HUES48 (cell line): ENCODE measurements at regions not wholly inside any gene's neighbourhood (a gene's known extent, or its start where the extent isn't known, plus 50 kb on each side); places are given as distances from the start of the nearest gene placed in this dataset.

Experiments
- H3K27ac ChIP-seq: one replicate; pipeline ENCODE4 v1.7.0; 2013; ENCODE audit warnings: low read depth, low read length, inconsistent platforms
- H3K27me3 ChIP-seq: 2 replicates; pipeline ENCODE4 v1.6.1; 2013; ENCODE audit warnings: mild to moderate bottlenecking, low read length; ENCODE audit not compliant: control insufficient read depth, insufficient read depth
- H3K36me3 ChIP-seq: 2 replicates; pipeline ENCODE4 v1.6.1; 2013; ENCODE audit warnings: low read length; ENCODE audit not compliant: control insufficient read depth, insufficient read depth
- H3K4me1 ChIP-seq: 2 replicates; pipeline ENCODE4 v1.6.1; 2013; ENCODE audit warnings: mild to moderate bottlenecking, low read length; ENCODE audit not compliant: control insufficient read depth, insufficient read depth
- H3K4me3 ChIP-seq: 2 replicates; pipeline ENCODE4 v1.5.1; 2013; ENCODE audit warnings: mild to moderate bottlenecking, low read depth, low read length
- H3K9ac ChIP-seq: 2 replicates; pipeline ENCODE4 v1.6.1; 2013; ENCODE audit warnings: mild to moderate bottlenecking, low read depth, low read length, moderate library complexity
- H3K9me3 ChIP-seq: 2 replicates; pipeline ENCODE4 v1.6.1; 2013; ENCODE audit warnings: low read length; ENCODE audit not compliant: control insufficient read depth, insufficient read depth

- H3K4me3 ChIP-seq = no peak overlapping the region
- no peak overlapping the region for H3K27ac ChIP-seq
- H3K9ac ChIP-seq = no peak overlapping the region
- no peaks in the 10 kb centered on the region for H3K36me3 ChIP-seq
- no peaks in the 10 kb centered on the region for H3K9me3 ChIP-seq
- no peaks in the 10 kb centered on the region; the same call in 1 of the 2 replicates for H3K4me1 ChIP-seq
- H3K27me3 ChIP-seq = no peaks in the 10 kb centered on the region
Measured at GRCh38 chr18:35770376-35771014, 189.0 kb downstream of the GALNT1 start.

DNA sequence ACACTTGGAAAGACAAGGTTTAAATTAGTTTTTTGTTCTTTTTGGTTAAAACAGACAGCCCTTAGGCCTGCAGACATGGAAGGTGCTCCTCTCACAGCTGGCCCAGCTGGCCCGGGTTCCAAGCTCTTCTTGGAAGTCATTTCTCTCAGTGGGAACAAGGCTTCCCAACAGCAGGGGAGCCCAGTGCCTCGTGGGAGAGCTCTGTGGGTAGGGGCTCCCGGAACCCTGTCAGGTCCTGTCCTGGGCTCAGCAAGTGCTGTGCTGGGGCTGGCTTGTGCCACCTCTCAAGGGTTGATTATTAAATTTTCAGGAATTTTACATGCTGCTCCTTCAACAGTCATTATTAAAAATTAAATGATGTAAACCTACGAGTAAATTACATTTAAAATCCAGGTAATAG is 189.6 kb downstream of the GALNT1 start:
- Histone ChIP-seq H3K4me3 (no peak overlapping the region), H3K9ac (no peak overlapping the region), H3K9me3 (no peaks in the 10 kb centered on the region), H3K36me3 (no peaks in the 10 kb centered on the region), H3K27ac (no peak overlapping the region), H3K4me1 (no peaks in the 10 kb centered on the region; the same call in 1 of the 2 replicates), H3K27me3 (no peaks in the 10 kb centered on the region)

- H3K9me3 ChIP-seq = no peaks in the 10 kb centered on the region
Measured at GRCh38 chr18:35775887-35776286, 194.3 kb downstream of the GALNT1 start.

DNA sequence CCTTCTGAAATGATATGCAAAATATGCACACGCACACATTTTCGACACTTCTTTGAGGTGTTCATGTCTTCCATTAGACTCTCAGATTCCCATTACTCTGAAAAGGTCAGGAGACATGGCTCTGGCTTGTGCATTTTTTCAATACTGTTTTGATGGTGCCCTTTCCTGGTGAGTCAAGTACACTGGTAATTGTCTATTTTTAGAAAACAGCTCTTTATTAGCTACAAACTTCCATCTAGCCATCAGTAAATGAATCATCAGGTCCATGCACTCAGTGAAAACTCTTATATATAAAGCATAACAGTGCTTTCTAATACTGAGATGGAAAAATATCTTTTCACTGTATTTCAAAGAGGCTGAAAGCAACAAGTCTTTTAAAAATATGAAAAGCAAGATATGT is 194.9 kb downstream of the GALNT1 start:
- Histone ChIP-seq H3K4me3 (no peak overlapping the region), H3K4me1 (no peaks in the 10 kb centered on the region), H3K9me3 (no peaks in the 10 kb centered on the region), H3K36me3 (no peaks in the 10 kb centered on the region), H3K9ac (no peak overlapping the region), H3K27ac (no peak overlapping the region), H3K27me3 (no peaks in the 10 kb centered on the region)

More at GRCh38 chr18:35775887-35776286, 194.3 kb downstream of the GALNT1 start:
- no peak overlapping the region for H3K9ac ChIP-seq
- no peaks in the 10 kb centered on the region; the same call in 1 of the 2 replicates for H3K4me1 ChIP-seq
- H3K36me3 ChIP-seq = no peaks in the 10 kb centered on the region
- no peak overlapping the region for H3K27ac ChIP-seq
- H3K4me3 ChIP-seq = no peak overlapping the region
- H3K27me3 ChIP-seq = no peaks in the 10 kb centered on the region

DNA sequence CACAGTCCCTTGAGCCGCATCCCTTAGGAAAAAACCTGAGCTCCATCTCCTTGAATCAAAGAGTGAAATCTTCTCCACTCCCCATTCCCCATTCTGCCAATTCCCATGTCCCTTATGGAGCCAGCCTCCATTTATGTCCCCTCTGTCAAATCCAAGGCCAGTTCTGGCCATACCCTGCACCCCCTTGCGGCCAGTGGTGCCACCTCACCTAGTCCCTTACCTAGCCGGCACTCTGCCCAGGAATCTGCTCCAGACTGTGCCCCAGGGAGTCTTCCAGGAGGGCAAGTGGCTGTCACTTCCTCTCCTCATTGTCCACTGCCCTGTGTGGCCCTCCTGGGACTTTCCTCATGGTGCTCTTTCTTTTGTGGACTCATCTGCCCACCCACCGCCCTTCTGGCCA is 195.4 kb upstream of the RMP24 start:
- no peak overlapping the region for H3K9ac ChIP-seq
- no peak overlapping the region for H3K27ac ChIP-seq
- H3K36me3 ChIP-seq = no peaks in the 10 kb centered on the region
- no peaks in the 10 kb centered on the region for H3K27me3 ChIP-seq
- no peaks in the 10 kb centered on the region for H3K4me1 ChIP-seq
- H3K4me3 ChIP-seq = no peak overlapping the region
- H3K9me3 ChIP-seq = no peaks in the 10 kb centered on the region

DNA sequence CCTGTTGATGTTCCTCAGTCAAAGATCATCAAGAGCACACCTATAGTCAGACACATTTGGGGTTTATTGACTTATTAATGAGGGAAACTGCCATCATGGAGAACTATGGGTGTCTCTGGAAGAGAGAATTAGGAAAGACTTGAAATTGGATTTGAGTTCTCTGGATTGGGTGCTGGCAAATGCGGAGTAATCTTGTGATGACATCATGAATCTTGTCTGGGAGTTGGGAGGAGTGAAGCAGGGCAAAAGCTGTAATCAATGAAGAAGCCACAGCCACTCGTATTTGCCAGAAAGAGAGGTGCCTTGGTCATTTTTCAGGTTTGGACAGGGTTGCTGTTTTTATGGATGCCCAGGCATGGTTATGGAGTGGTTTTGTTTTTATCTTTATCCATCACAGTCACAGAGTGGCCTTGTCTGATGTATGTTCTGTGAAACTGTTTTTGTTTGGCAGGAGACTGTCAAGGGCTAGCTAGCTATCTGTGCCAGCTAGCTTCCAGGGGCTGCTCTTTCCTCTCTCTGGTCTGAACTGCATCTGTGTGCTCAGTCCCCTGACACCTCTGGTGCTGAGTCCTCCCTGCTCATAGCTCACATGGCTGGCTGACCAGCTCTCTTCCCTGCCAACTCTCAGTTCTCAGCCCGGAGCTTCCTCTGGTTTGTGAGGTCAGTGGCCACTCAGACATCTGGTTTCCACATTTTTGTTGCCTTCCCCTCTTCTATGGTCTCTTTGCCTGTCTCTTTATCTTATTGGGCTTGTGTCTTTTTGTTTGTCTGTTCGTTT is 193.4 kb upstream of the RMP24 start:
- H3K4me3 ChIP-seq = no peak overlapping the region
- no peaks in the 10 kb centered on the region for H3K9me3 ChIP-seq
- H3K36me3 ChIP-seq = no peaks in the 10 kb centered on the region
- H3K4me1 ChIP-seq = no peaks in the 10 kb centered on the region
- no peaks in the 10 kb centered on the region for H3K27me3 ChIP-seq
- H3K27ac ChIP-seq = no peak overlapping the region
- H3K9ac ChIP-seq = no peak overlapping the region

GRCh38 chr18:35780937-35781336 is 191.5 kb upstream of the RMP24 start:
- no peaks in the 10 kb centered on the region for H3K9me3 ChIP-seq
- H3K36me3 ChIP-seq = no peaks in the 10 kb centered on the region

GRCh38 chr18:35782926-35783325 is 189.6 kb upstream of the RMP24 start:
- Histone ChIP-seq H3K4me3 (no peak overlapping the region), H3K27ac (no peak overlapping the region), H3K9ac (no peak overlapping the region), H3K27me3 (no peaks in the 10 kb centered on the region), H3K4me1 (peaks cover 3% of the 10 kb centered on the region; the same call in 1 of the 2 replicates), H3K36me3 (no peaks in the 10 kb centered on the region), H3K9me3 (no peaks in the 10 kb centered on the region)

More at GRCh38 chr18:35780937-35781336, 191.5 kb upstream of the RMP24 start:
- H3K27me3 ChIP-seq = no peaks in the 10 kb centered on the region
- H3K27ac ChIP-seq = no peak overlapping the region
- no peak overlapping the region for H3K4me3 ChIP-seq
- no peaks in the 10 kb centered on the region for H3K4me1 ChIP-seq
- H3K9ac ChIP-seq = no peak overlapping the region

DNA sequence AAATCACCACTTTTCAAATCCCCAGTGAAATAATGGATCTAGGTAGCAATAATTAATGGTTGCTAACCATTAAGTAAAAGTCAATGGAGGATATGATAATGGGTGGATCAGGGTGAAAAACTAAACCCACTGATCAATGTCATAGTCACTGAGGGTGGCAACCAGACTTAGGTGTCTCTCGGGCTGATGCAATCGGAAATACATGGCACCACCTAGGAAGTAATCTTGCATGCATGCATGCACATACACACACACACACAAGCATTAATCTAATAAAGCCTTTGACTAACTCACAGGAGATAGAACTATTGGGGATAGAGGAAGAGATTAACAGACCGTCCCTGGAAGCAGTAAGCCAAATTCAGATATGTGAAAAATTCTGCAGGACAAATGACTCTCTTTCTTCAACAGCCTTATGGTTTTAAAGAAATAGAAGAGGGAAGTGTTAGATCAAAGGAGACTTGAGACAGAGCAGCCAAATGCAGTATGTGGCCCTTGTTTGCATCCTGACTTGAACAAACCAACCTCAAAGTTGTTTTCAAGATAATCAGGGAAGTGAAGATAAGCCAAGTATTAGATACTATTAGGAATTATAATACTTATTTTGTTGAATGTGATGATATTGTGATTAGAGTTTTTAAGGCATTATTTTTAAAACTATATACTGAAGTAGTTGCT is 186.0 kb upstream of the RMP24 start:
- H3K27me3 ChIP-seq = no peaks in the 10 kb centered on the region
- no peaks in the 10 kb centered on the region for H3K9me3 ChIP-seq

GRCh38 chr18:35789543-35789942 is 182.9 kb upstream of the RMP24 start:
- H3K27me3 ChIP-seq = no peaks in the 10 kb centered on the region
- H3K27ac ChIP-seq = no peak overlapping the region
- H3K9me3 ChIP-seq = no peaks in the 10 kb centered on the region
- peaks cover 3% of the 10 kb centered on the region; the same call in 1 of the 2 replicates for H3K4me1 ChIP-seq
- no peak overlapping the region for H3K4me3 ChIP-seq
- no peak overlapping the region for H3K9ac ChIP-seq
- no peaks in the 10 kb centered on the region for H3K36me3 ChIP-seq

More for the DNA sequence above, 186.0 kb upstream of the RMP24 start:
- Histone ChIP-seq H3K4me1 (peaks cover 3% of the 10 kb centered on the region; the same call in 1 of the 2 replicates), H3K36me3 (no peaks in the 10 kb centered on the region), H3K9ac (no peak overlapping the region), H3K27ac (no peak overlapping the region), H3K4me3 (no peak overlapping the region)

GRCh38 chr18:35797948-35798347 is 174.5 kb upstream of the RMP24 start:
- Histone ChIP-seq H3K9ac (no peak overlapping the region), H3K9me3 (no peaks in the 10 kb centered on the region), H3K36me3 (no peaks in the 10 kb centered on the region), H3K4me3 (no peak overlapping the region), H3K27me3 (no peaks in the 10 kb centered on the region), H3K27ac (no peak overlapping the region), H3K4me1 (peaks cover 8% of the 10 kb centered on the region)
